GM12865 (cell line): ENCODE measurements at regions not wholly inside any gene's neighbourhood (a gene's known extent, or its start where the extent isn't known, plus 50 kb on each side); places are given as distances from the start of the nearest gene placed in this dataset.
"Not testable (repeated sequence)": the region's sequence is repeated elsewhere in the genome, so short reads cannot be mapped to it uniquely, and the experiment has no call there.

Experiments used
- DNase-seq: peaks from one replicate; pipeline ENCODE4 v3.0.0; 2010; ENCODE audit warnings: low read depth
- H3K4me3 ChIP-seq: 2 replicates; pipeline ENCODE4 v1.5.1; 2011; ENCODE audit warnings: mild to moderate bottlenecking, low read depth, low read length, control low read depth
- CTCF ChIP-seq: IDR thresholded peaks from 2 replicates; pipeline ENCODE4 v1.5.1; 2011; ENCODE audit warnings: low read length, control low read depth, low read depth, inconsistent platforms; ENCODE audit not compliant: insufficient read depth; ENCODE audit errors: missing control alignments

GRCh38 chr16:60810250-60810649 is 1226.0 kb downstream of the CDH8 start:
- no peak overlapping the region for H3K4me3 ChIP-seq
- TF ChIP-seq CTCF, result no peak
- DNase-seq, result no peak

DNA sequence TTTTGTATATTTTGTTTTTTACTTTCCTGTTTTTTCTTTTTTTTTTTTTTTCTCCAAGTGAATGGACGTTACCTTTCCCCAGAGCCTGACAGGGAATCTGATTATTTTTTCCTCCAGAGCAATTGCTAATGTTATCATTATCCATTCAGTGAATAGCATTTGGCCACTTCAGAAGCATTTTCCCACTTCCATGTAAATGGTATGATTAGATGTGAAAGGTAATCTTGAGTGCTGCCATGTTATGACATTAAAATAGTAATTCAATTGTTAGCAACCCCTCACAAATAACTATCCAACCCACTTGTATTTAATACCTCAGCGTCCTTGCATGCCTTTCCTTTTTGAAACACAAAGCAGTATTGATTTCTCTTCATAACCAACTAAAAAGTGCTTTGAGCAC is 1243.8 kb downstream of the CDH8 start:
- H3K4me3 ChIP-seq, result no peak overlapping the region
- no peak for DNase-seq
- no peak for TF ChIP-seq CTCF

DNA sequence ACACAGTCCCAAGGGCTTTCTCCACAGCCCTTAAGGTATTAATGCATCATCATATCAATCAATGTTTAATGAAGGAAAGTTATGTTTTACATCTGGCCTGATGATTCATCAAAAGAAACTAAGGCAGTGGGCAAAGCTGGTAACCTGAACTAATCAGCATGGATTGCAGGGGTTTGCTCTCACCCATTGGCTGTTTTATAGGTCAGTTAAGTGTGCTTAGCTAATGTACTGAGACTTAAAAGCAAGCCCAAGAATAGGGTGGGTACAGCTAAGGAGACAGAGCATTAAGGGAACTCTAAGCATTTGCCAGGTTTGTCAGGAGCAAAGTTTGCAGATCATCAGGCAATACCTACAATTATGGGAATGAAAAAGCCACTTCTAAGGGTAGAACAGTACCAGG is 1247.6 kb downstream of the CDH8 start:
- TF ChIP-seq CTCF, result no peak
- H3K4me3 ChIP-seq, result no peak overlapping the region
- no peak for DNase-seq

- DNase-seq, result no peak
- no peak overlapping the region for H3K4me3 ChIP-seq
- no peak for TF ChIP-seq CTCF
These were observed 1260.0 kb downstream of the CDH8 start for GRCh38 chr16:60776281-60776680.

DNA sequence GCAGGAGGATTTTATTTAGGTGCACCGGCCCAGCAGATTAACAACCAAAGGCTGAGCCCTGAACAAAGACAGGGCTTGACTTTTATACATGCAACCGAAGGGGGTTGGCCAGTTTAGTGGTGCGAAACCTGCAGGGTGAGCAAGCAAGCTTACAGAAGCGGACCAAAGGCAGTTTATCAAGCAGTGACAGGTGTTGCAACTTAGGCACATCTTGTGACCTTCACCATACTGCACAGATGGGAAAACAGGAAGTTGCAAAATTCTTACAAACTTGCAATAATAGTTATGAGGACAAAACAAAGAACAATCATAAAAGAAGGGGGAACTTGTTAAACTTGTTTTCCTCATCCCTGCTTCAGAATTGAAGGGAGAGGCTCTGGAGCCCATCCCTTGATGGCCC is 1265.1 kb downstream of the CDH8 start:
- no peak for DNase-seq
- TF ChIP-seq CTCF, result no peak
- no peak overlapping the region for H3K4me3 ChIP-seq

- not testable (repeated sequence) for DNase-seq, H3K4me3 ChIP-seq
These were observed 1265.9 kb downstream of the CDH8 start for GRCh38 chr16:60770384-60770783.

GRCh38 chr16:60763869-60764268 is 1272.4 kb downstream of the CDH8 start:
- TF ChIP-seq CTCF, result no peak
- no peak overlapping the region for H3K4me3 ChIP-seq
- DNase-seq, result no peak

DNA sequence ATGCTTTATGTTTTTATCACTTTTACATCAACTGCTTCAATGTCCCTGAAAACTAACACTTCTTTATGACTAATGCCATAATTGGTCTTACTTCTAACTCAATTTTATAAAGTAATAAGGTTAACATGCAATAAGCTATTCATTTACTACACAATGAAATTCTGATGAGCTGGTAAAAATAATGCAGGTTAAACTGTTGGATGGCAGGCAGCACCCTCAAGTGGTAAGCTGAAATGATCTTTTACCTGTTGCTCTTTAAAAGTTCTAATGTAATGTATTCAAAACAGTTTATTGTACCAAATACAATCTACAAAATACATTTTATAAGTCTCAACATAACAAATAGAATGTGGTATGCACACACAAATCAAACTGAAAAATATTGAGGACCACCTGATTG is 1280.3 kb downstream of the CDH8 start:
- no peak for TF ChIP-seq CTCF
- no peak for DNase-seq
- H3K4me3 ChIP-seq, result no peak overlapping the region
